AG04450 (cell line): ENCODE measurements at regions not wholly inside any gene's neighbourhood (a gene's known extent, or its start where the extent isn't known, plus 50 kb on each side); places are given as distances from the start of the nearest gene placed in this dataset.
"Not testable (repeated sequence)": the region's sequence is repeated elsewhere in the genome, so short reads cannot be mapped to it uniquely, and the experiment has no call there.

Experiments
- CTCF ChIA-PET: fragments of 300-600, 350-600 bp; formaldehyde crosslinking; extraction: SDS; loops from one replicate; lab custom pipeline; 2022; ENCODE audit warnings: antibody characterized with exemption, inconsistent platforms; lab: Charles Lee
- POLR2A ChIA-PET: fragments of 350-600 bp; formaldehyde crosslinking; extraction: SDS; loops from one replicate; lab custom pipeline; 2021; ENCODE audit warnings: antibody characterized with exemption, inconsistent platforms; lab: Yijun Ruan, JAX
- DNase-seq: peaks from one replicate; pipeline ENCODE4 v3.0.0-alpha.2; 2011; ENCODE audit warnings: low read depth, low spot score
- H3K27ac ChIP-seq: one replicate; pipeline ENCODE4 v1.5.1; 2012; ENCODE audit warnings: low read depth, low read length, control low read depth
- H3K27me3 ChIP-seq: one replicate; pipeline ENCODE4 v1.6.0; 2012; ENCODE audit warnings: low read length; ENCODE audit not compliant: control insufficient read depth, insufficient read depth
- H3K4me3 ChIP-seq: 2 replicates; pipeline ENCODE4 v1.5.1; 2011; ENCODE audit warnings: mild to moderate bottlenecking, low read depth, low read length, control low read depth
- H3K9me3 ChIP-seq: 2 replicates; pipeline ENCODE4 v1.5.1; 2012; ENCODE audit warnings: low read length; ENCODE audit not compliant: control insufficient read depth, insufficient read depth
- TF ChIP-seq, protein P1 (sequence below): IDR thresholded peaks from 2 replicates; pipeline ENCODE4 v1.5.1; 2011; ENCODE audit warnings: low read depth, low read length, control low read depth, inconsistent platforms

DNA sequence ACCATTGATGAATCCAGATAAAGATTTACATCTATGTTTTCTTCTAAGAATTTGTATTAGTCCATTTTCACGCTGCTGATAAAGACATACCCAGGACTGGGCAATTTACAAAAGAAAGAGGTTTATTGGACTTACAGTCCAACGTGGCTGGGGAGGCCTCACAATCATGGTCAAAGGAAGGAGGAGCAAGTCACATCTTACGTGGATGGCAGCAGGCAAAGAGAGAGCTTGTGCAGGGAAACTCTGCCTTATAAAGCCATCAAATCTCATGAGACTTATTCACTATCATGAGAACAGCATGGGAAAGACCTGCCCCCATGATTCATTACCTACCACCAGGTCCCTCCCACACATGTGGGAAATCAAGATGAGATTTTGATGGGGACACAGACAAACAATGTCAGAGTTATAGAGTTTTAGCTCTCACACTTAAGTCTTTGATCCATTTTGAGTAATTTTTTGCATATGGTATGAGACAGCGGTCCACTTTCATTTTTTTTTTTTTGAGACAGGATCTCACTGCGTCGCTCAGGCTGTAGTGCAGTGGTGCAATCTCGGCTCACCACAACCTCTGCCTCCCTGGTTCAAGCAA, 53.5 kb upstream of the JADE2 start:
- CTCF ChIA-PET, POLR2A ChIA-PET, H3K27ac ChIP-seq, DNase-seq, H3K9me3 ChIP-seq, H3K4me3 ChIP-seq, H3K27me3 ChIP-seq: not testable (repeated sequence)

DNA sequence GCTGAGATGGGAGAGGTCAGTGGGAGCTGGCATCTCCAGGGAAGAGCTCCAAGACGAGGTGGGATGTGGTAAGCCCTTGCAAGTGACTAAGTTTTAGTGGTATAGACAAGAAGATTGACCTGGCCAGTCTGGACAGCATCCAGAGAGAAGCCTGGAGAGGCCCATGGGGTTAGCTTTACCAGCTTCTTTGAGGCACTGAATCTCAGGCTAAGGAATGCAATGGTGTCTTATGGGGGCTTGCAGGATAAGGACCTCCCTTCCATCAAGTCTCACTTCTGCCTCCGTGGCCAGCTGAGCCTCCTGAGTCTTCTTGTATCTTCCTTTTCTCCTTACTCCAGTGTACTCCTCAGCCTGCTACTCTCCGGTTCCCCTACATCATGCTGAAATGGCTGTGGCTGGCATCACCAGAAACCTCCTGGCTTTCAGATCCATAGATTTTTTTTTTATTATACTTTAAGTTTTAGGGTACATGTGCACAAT, 56.5 kb upstream of the JADE2 start:
- no peak overlapping the region for H3K4me3 ChIP-seq
- CTCF ChIA-PET: no interaction called here
- POLR2A ChIA-PET: no interaction called here
- H3K27me3 ChIP-seq: no peaks in the 10 kb centered on the region
- no peak overlapping the region for H3K27ac ChIP-seq
- H3K9me3 ChIP-seq: no peaks in the 10 kb centered on the region
- TF ChIP-seq, protein P1, sequence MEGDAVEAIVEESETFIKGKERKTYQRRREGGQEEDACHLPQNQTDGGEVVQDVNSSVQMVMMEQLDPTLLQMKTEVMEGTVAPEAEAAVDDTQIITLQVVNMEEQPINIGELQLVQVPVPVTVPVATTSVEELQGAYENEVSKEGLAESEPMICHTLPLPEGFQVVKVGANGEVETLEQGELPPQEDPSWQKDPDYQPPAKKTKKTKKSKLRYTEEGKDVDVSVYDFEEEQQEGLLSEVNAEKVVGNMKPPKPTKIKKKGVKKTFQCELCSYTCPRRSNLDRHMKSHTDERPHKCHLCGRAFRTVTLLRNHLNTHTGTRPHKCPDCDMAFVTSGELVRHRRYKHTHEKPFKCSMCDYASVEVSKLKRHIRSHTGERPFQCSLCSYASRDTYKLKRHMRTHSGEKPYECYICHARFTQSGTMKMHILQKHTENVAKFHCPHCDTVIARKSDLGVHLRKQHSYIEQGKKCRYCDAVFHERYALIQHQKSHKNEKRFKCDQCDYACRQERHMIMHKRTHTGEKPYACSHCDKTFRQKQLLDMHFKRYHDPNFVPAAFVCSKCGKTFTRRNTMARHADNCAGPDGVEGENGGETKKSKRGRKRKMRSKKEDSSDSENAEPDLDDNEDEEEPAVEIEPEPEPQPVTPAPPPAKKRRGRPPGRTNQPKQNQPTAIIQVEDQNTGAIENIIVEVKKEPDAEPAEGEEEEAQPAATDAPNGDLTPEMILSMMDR: no peak
- DNase-seq: no peak

DNA sequence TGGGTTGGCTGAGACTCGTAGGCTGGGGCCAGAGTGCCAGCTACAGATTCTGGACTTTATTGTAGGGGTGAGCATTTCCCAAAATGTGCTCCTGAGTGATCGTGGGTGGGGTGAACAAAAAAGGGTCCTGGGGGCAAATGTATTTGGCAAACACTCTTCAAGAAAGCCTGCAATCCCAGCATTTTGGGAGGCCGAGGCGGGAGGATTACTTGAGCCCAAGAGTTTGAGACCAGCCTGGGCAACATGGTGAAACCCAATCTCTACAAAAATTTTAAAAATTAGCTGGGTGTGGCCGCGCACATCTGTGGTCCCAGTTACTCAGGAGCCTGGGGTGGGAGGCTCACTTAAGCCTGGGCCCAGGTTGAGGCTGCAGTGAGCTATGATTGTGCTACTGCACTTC, 55.5 kb upstream of the CDKN2AIPNL start:
- CTCF ChIA-PET: interaction anchor here (0.6 to 2.6 kb wide), 6 partner anchors 56 to 135 kb away, joined by 3 to 12 read pairs (median 6); partner anchors contain the start of gene CDKN2AIPNL

DNA sequence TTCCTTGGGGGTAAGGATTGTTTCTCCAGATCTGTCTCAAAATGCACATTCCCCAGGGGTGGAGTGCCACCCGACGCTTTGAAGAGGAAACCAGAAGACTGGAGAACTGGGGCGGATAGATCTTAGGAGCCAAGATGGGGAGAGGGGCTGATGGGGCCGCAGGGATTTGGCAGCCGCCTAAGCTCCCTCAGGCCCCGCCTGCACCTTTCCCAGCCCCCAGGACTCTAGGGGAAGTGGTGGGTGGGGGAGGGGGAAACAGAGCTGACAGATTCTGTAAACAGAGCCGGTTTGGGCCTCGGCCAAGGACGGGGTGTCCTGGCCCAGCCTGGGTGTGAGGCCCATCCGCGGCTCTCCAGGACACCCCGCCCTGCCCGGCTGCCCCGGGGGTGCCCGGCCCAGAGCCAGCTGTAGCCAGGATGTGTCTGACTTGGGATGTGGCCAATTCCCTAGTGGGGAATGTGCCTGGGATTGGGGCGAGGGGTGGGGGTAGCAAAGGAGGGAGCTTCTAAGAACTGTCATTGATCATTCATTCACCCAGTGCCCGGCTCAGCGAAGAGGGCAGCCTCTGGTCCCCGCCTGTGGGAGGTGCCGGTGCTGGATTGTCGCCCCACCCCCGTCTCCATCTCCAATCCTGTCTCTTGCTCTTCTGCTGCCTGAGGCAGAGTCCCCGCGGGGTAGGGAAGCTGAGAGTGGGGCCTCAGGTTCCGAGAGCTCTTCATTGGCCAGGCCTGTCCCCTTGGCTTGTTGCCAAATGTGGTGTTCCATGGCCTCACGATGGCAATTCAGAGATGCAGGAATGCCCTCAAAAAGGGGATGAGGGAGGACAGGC, 54.8 kb upstream of the CDKN2AIPNL start:
- TF ChIP-seq, protein P1: no peak
- peak overlapping the region; percentile 94 for H3K27ac ChIP-seq
- DNase-seq: no peak
- H3K27me3 ChIP-seq: no peaks in the 10 kb centered on the region
- CTCF ChIA-PET: interaction anchor here (0.5 to 2.6 kb wide), 7 partner anchors 26 to 121 kb away, joined by 3 to 12 read pairs (median 5); partner anchors contain the start of gene CDKN2AIPNL
- POLR2A ChIA-PET: interaction anchor here (0.6 to 2.1 kb wide), 12 partner anchors 15 to 289 kb away, joined by 3 to 13 read pairs (median 4); partner anchors contain the start of genes CDKN2AIPNL, SKP1 and UBE2B
- H3K9me3 ChIP-seq: no peaks in the 10 kb centered on the region
- peak overlapping the region; percentile 54 for H3K4me3 ChIP-seq

More for the DNA sequence above, 55.5 kb upstream of the CDKN2AIPNL start:
- Histone ChIP-seq H3K4me3 (no peak overlapping the region), H3K27ac (peak overlapping the region; percentile 94), H3K9me3 (no peaks in the 10 kb centered on the region), H3K27me3 (no peaks in the 10 kb centered on the region)
- POLR2A ChIA-PET: interaction anchor here (1.5 to 2.1 kb wide), 3 partner anchors 31 to 290 kb away, joined by 4 to 13 read pairs (median 7); partner anchors contain the start of genes CDKN2AIPNL and SKP1
- no peak for DNase-seq
- TF ChIP-seq, protein P1: no peak

DNA sequence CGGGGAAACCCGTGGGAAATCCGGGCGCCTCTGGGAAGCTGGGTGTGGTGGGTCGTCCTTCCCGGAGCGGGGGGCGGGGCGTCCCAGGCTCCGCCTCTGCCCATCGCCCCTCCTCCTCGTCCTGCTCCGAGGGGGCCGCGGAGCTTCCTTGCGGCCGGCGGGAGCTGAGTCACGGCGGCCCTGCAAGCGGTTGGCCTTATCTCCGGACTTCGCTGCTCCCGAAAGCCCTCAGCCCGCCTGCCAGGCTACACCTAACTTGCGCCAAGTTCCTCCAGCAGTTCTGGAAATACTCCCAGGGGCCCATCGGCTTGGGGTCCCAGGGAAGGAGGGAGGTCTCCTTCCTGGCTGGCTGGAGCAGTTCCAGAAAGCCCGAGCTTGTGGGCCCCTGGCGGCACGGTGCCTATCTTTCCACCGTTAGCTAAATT, 54.1 kb upstream of the CDKN2AIPNL start:
- Histone ChIP-seq H3K27ac (peak overlapping the region; percentile 94), H3K9me3 (no peaks in the 10 kb centered on the region), H3K27me3 (no peaks in the 10 kb centered on the region), H3K4me3 (peak overlapping the region; percentile 54)
- ChIA-PET CTCF (interaction anchor here (0.5 to 2.6 kb wide), 6 partner anchors 26 to 119 kb away, joined by 3 to 12 read pairs (median 6); partner anchors contain the start of gene CDKN2AIPNL), POLR2A (interaction anchor here (0.6 to 2.1 kb wide), 12 partner anchors 14 to 288 kb away, joined by 3 to 13 read pairs (median 4); partner anchors contain the start of genes CDKN2AIPNL, SKP1 and UBE2B)
- TF ChIP-seq, protein P1: 0 out of 2 replicates have a peak, but pooled peaks have one; percentile 2
- peak; percentile 72 for DNase-seq
